ENCODE measurements at regions not wholly inside any gene's neighbourhood (a gene's known extent, or its start where the extent isn't known, plus 50 kb on each side); places are given as distances from the start of the nearest gene placed in this dataset.

GRCh38 chr1:244196571-244197285 is 145.6 kb downstream of the ZBTB18 start (continued):
- TF ChIP-seq ERG (CRISPR knock-in tag; IDR thresholded peaks at IDR 0.05), result no peak

- Mint-ChIP-seq H3K27ac (no peak overlapping the region), H3K9me3 (no peaks in the 10 kb centered on the region), H3K36me3 (no peaks in the 10 kb centered on the region), H3K4me3 (no peak overlapping the region), H3K27me3 (ENCODE audit: low read depth) (no peaks in the 10 kb centered on the region), H3K4me1 (peaks cover 14% of the 10 kb centered on the region)
- DNase-seq (ENCODE audit: low spot score) (no peak), ATAC-seq (no peak)
- ChIA-PET POLR2A (no interaction called here), CTCF (interaction anchor here (0.6 to 1.4 kb wide), 2 partner anchors 13 to 745 kb away, joined by 4 to 5 read pairs; no protein-coding TSS in a partner anchor)
- no peak for TF ChIP-seq ZNF416 (CRISPR knock-in tag; IDR thresholded peaks at IDR 0.05)
- TF ChIP-seq GABPB1 (CRISPR knock-in tag; IDR thresholded peaks at IDR 0.05), result no peak
- no peak for TF ChIP-seq FOXK1 (CRISPR knock-in tag; IDR thresholded peaks at IDR 0.05)
- no peak for TF ChIP-seq MXD4 (CRISPR knock-in tag; IDR thresholded peaks at IDR 0.05; ENCODE audit: borderline replicate concordance)
- no peak for TF ChIP-seq USF1 (CRISPR knock-in tag; IDR thresholded peaks at IDR 0.05)
- no peak for TF ChIP-seq NR2C2 (CRISPR knock-in tag; IDR thresholded peaks at IDR 0.05)
- no peak for TF ChIP-seq SMAD3 (CRISPR knock-in tag; IDR thresholded peaks at IDR 0.05; ENCODE audit: borderline replicate concordance)
- TF ChIP-seq FOXJ3 (CRISPR knock-in tag; IDR thresholded peaks at IDR 0.05; ENCODE audit: borderline replicate concordance), result no peak
- no peak for TF ChIP-seq USF2 (CRISPR knock-in tag; IDR thresholded peaks at IDR 0.05)
- TF ChIP-seq TEAD1 (CRISPR knock-in tag; IDR thresholded peaks at IDR 0.05), result no peak
- no peak for TF ChIP-seq MAX (CRISPR knock-in tag; IDR thresholded peaks at IDR 0.05)
- TF ChIP-seq ATF2 (CRISPR knock-in tag; IDR thresholded peaks at IDR 0.05; ENCODE audit: borderline replicate concordance, low read depth), result no peak
- TF ChIP-seq IRF1 (CRISPR knock-in tag; IDR thresholded peaks at IDR 0.05), result no peak
- no peak for TF ChIP-seq SP1 (CRISPR knock-in tag; conservative IDR thresholded peaks at IDR 0.05)
- TF ChIP-seq TEAD4 (CRISPR knock-in tag; IDR thresholded peaks at IDR 0.05), result no peak
- no peak for TF ChIP-seq ZBTB43 (CRISPR knock-in tag; IDR thresholded peaks at IDR 0.05)
Observed at GRCh38 chr1:244197851-244198375, 146.8 kb downstream of the ZBTB18 start.
